IPS-15b (cell line): ENCODE measurements at regions not wholly inside any gene's neighbourhood (a gene's known extent, or its start where the extent isn't known, plus 50 kb on each side); places are given as distances from the start of the nearest gene placed in this dataset.

Experiments used
- H3K27me3 ChIP-seq: one replicate; pipeline ENCODE4 v1.6.1; 2013; ENCODE audit warnings: low read length; ENCODE audit not compliant: control insufficient read depth, insufficient read depth
- H3K36me3 ChIP-seq: one replicate; pipeline ENCODE4 v1.6.1; 2013; ENCODE audit warnings: low read length; ENCODE audit not compliant: control insufficient read depth, insufficient read depth
- H3K4me1 ChIP-seq: one replicate; pipeline ENCODE4 v1.6.1; 2013; ENCODE audit warnings: mild to moderate bottlenecking, low read length; ENCODE audit not compliant: control insufficient read depth, insufficient read depth
- H3K4me3 ChIP-seq: one replicate; pipeline ENCODE4 v1.5.1; 2013; ENCODE audit warnings: low read depth, low read length
- H3K9ac ChIP-seq: one replicate; pipeline ENCODE4 v1.6.1; 2013; ENCODE audit warnings: low read depth, mild to moderate bottlenecking, low read length
- H3K9me3 ChIP-seq: one replicate; pipeline ENCODE4 v1.6.1; 2013; ENCODE audit warnings: mild to moderate bottlenecking, low read length; ENCODE audit not compliant: control insufficient read depth, insufficient read depth

GRCh38 chr3:73757536-73757935, 132.8 kb upstream of the PDZRN3 start:
- Histone ChIP-seq H3K36me3 (no peaks in the 10 kb centered on the region), H3K4me3 (no peak overlapping the region), H3K27me3 (no peaks in the 10 kb centered on the region), H3K9ac (no peak overlapping the region), H3K4me1 (peaks cover 3% of the 10 kb centered on the region), H3K9me3 (no peaks in the 10 kb centered on the region)

DNA sequence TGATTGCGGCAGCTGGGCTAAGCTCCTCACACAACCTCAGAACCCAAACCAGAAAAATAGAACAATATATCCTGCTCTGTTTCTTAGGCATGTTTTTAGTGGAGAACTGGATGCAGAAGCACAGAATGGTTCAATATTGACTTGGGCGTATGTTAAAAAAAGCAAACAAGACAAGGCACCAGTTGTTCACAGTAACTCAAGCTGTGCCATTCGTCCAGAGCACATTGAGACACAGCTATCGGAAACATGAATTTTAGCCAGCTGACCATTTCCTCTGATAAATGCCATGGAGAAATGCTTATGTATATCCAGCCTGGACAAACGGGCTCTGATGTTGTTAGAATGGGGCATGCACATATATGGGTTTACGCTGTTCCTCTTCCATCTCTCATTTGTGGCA, 129.2 kb upstream of the PDZRN3 start:
- Histone ChIP-seq H3K36me3 (no peaks in the 10 kb centered on the region), H3K4me1 (no peaks in the 10 kb centered on the region), H3K4me3 (no peak overlapping the region), H3K9ac (no peak overlapping the region), H3K27me3 (no peaks in the 10 kb centered on the region), H3K9me3 (no peaks in the 10 kb centered on the region)

- Histone ChIP-seq H3K4me1 (no peaks in the 10 kb centered on the region), H3K36me3 (no peaks in the 10 kb centered on the region), H3K27me3 (no peaks in the 10 kb centered on the region), H3K9ac (no peak overlapping the region), H3K4me3 (no peak overlapping the region), H3K9me3 (no peaks in the 10 kb centered on the region)
Measured at GRCh38 chr3:73752338-73752737, 127.6 kb upstream of the PDZRN3 start.

- no peaks in the 10 kb centered on the region for H3K4me1 ChIP-seq
- H3K36me3 ChIP-seq: no peaks in the 10 kb centered on the region
- H3K9ac ChIP-seq: no peak overlapping the region
- H3K9me3 ChIP-seq: no peaks in the 10 kb centered on the region
- H3K27me3 ChIP-seq: no peaks in the 10 kb centered on the region
- H3K4me3 ChIP-seq: no peak overlapping the region
Measured at GRCh38 chr3:73746623-73747022, 121.9 kb upstream of the PDZRN3 start.

DNA sequence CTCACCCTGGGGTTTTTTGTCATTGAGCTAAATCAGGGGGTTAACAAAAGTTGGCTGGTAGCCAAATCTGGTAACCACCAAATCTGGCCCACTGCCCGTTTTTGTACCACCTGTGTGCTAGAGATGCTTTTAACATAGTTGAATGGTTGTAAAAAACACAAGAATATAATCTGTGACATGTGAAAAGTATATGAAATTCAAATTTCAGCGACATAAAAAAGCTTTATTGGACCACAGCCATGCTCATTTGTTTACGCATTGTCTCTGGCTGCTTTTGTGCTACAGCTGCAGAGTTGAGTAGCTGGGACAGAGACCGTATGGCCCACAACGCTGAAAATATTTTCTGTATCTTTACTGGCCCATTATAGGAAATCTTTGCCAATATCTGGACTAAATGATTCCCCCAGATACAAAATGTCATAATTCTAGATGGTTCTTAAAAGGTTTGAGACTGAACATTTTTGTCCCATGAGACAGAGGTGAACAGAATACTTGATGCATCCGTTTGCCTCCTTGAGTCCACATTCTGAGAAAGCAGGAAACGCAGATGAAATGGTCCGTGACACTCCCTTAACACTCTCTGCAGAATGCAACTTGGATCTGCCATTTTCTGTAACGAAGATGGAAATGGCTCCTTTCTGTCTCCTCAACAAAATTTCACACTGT, 120.9 kb upstream of the PDZRN3 start:
- no peak overlapping the region for H3K4me3 ChIP-seq
- no peaks in the 10 kb centered on the region for H3K36me3 ChIP-seq
- no peaks in the 10 kb centered on the region for H3K4me1 ChIP-seq
- H3K27me3 ChIP-seq: no peaks in the 10 kb centered on the region
- H3K9me3 ChIP-seq: no peaks in the 10 kb centered on the region
- no peak overlapping the region for H3K9ac ChIP-seq

DNA sequence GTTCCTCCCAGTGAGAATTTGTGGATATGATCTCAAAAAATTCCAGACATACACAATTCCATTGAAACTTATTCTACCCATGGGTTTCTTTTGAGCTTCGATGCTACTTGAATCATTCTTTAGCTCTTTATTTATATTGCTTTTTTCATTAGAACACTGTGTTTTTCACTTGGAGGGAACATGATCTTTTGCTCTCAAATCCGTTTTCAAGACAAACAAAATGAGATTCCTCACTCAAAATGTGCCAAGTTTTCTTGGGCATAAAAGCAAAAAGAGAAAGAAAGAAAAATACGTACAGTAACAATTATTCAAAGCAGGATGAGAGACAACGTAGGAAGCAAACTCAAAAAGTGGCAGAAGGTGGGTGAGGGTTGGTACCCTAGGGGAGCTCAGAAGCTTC, 118.8 kb upstream of the PDZRN3 start:
- H3K4me1 ChIP-seq: no peaks in the 10 kb centered on the region
- H3K4me3 ChIP-seq: no peak overlapping the region
- no peaks in the 10 kb centered on the region for H3K9me3 ChIP-seq
- no peak overlapping the region for H3K9ac ChIP-seq
- H3K27me3 ChIP-seq: no peaks in the 10 kb centered on the region
- no peaks in the 10 kb centered on the region for H3K36me3 ChIP-seq

GRCh38 chr3:73739791-73740453, 115.2 kb upstream of the PDZRN3 start:
- Histone ChIP-seq H3K9me3 (no peaks in the 10 kb centered on the region), H3K4me3 (no peak overlapping the region), H3K27me3 (no peaks in the 10 kb centered on the region), H3K4me1 (no peaks in the 10 kb centered on the region), H3K36me3 (no peaks in the 10 kb centered on the region), H3K9ac (no peak overlapping the region)

- no peaks in the 10 kb centered on the region for H3K9me3 ChIP-seq
- no peak overlapping the region for H3K9ac ChIP-seq
- H3K4me1 ChIP-seq: peaks cover 6% of the 10 kb centered on the region
- no peaks in the 10 kb centered on the region for H3K36me3 ChIP-seq
- H3K27me3 ChIP-seq: no peaks in the 10 kb centered on the region
- no peak overlapping the region for H3K4me3 ChIP-seq
Measured at GRCh38 chr3:73738711-73739110, 114.0 kb upstream of the PDZRN3 start.

GRCh38 chr3:73734211-73735089, 109.7 kb upstream of the PDZRN3 start:
- Histone ChIP-seq H3K27me3 (no peaks in the 10 kb centered on the region), H3K4me3 (no peak overlapping the region), H3K9me3 (no peaks in the 10 kb centered on the region), H3K36me3 (no peaks in the 10 kb centered on the region), H3K4me1 (peaks cover 9% of the 10 kb centered on the region), H3K9ac (no peak overlapping the region)

GRCh38 chr3:73733746-73734145, 109.0 kb upstream of the PDZRN3 start:
- peaks cover 9% of the 10 kb centered on the region for H3K4me1 ChIP-seq
- H3K4me3 ChIP-seq: no peak overlapping the region
- H3K27me3 ChIP-seq: no peaks in the 10 kb centered on the region
- H3K36me3 ChIP-seq: no peaks in the 10 kb centered on the region
- no peak overlapping the region for H3K9ac ChIP-seq
- H3K9me3 ChIP-seq: no peaks in the 10 kb centered on the region

GRCh38 chr3:73729969-73730440, 105.3 kb upstream of the PDZRN3 start:
- Histone ChIP-seq H3K9me3 (no peaks in the 10 kb centered on the region), H3K4me3 (no peak overlapping the region), H3K9ac (no peak overlapping the region), H3K27me3 (no peaks in the 10 kb centered on the region), H3K4me1 (peaks cover 20% of the 10 kb centered on the region), H3K36me3 (no peaks in the 10 kb centered on the region)
